ENCODE measurements at regions not wholly inside any gene's neighbourhood (a gene's known extent, or its start where the extent isn't known, plus 50 kb on each side); places are given as distances from the start of the nearest gene placed in this dataset.

- H3K36me3 ChIP-seq, result no peaks in the 10 kb centered on the region
- H3K4me1 ChIP-seq, result no peaks in the 10 kb centered on the region
- no peak for DNase-seq
- H3K27ac ChIP-seq, result no peak overlapping the region
- H3K4me3 ChIP-seq, result no peak overlapping the region
- 60 to 70% methylated on average over 2 of the region's 2 CpGs for WGBS, 2 donors
- TF ChIP-seq POLR2AphosphoS5 (IDR thresholded peaks at IDR 0.05) (no peak), POLR2A (IDR thresholded peaks at IDR 0.05) (no peak), EP300 (IDR thresholded peaks at IDR 0.05) (no peak), CTCF (IDR thresholded peaks at IDR 0.05) (no peak)
- H3K27me3 ChIP-seq, result no peaks in the 10 kb centered on the region
- no peaks in the 10 kb centered on the region for H3K9me3 ChIP-seq
- intact Hi-C loops (cut with DNase I), result no loop called here
These were observed 115.5 kb downstream of the MIS18A start for GRCh38 chr21:32163386-32163785.

- WGBS, 2 donors, result 70 to 71% methylated on average over 6 of the region's 6 CpGs
- DNase-seq, result no peak
- TF ChIP-seq CTCF (IDR thresholded peaks at IDR 0.05), result no peak
- no peak overlapping the region for H3K27ac ChIP-seq
- H3K27me3 ChIP-seq, result no peaks in the 10 kb centered on the region
- H3K4me3 ChIP-seq, result no peak overlapping the region
- H3K4me1 ChIP-seq, result no peaks in the 10 kb centered on the region
- no peaks in the 10 kb centered on the region for H3K36me3 ChIP-seq
- no peaks in the 10 kb centered on the region for H3K9me3 ChIP-seq
- intact Hi-C loops (cut with DNase I), result no loop called here
These were observed 116.0 kb downstream of the MIS18A start for GRCh38 chr21:32162727-32163320.

- Histone ChIP-seq H3K4me3 (no peak overlapping the region), H3K36me3 (no peaks in the 10 kb centered on the region), H3K9me3 (no peaks in the 10 kb centered on the region), H3K27ac (no peak overlapping the region), H3K27me3 (no peaks in the 10 kb centered on the region), H3K4me1 (no peaks in the 10 kb centered on the region)
- WGBS, 2 donors, result 79 to 83% methylated on average over 2 of the region's 2 CpGs
- intact Hi-C loops (cut with DNase I), result no loop called here
- TF ChIP-seq POLR2AphosphoS5 (IDR thresholded peaks at IDR 0.05) (no peak), EP300 (IDR thresholded peaks at IDR 0.05) (no peak), CTCF (IDR thresholded peaks at IDR 0.05) (no peak)
- no peak for DNase-seq
These were observed 123.6 kb downstream of the MIS18A start for GRCh38 chr21:32155226-32155625.

- TF ChIP-seq CTCF (IDR thresholded peaks at IDR 0.05), result no peak
- TF ChIP-seq EP300 (IDR thresholded peaks at IDR 0.05), result no peak
- TF ChIP-seq POLR2A (IDR thresholded peaks at IDR 0.05), result no peak
- Histone ChIP-seq H3K27ac (no peak overlapping the region), H3K36me3 (no peaks in the 10 kb centered on the region), H3K4me3 (no peak overlapping the region), H3K4me1 (no peaks in the 10 kb centered on the region), H3K27me3 (no peaks in the 10 kb centered on the region), H3K9me3 (peaks cover 0 to 4% (median 0%) of the 10 kb centered on the region in 4 donors)
- intact Hi-C loops (cut with DNase I), result no loop called here
- WGBS, 2 donors, result 21 to 61% methylated on average over 2 of the region's 2 CpGs
- DNase-seq, result no peak
These were observed 131.8 kb downstream of the MIS18A start for GRCh38 chr21:32147041-32147440.

GRCh38 chr21:32144851-32145250 lies 134.0 kb downstream of the MIS18A start:
- intact Hi-C loops (cut with DNase I), result no loop called here
- WGBS, 2 donors, result 89 to 93% methylated on average over 2 of the region's 2 CpGs
- DNase-seq, result no peak
- H3K27ac ChIP-seq, result no peak overlapping the region
- no peaks in the 10 kb centered on the region for H3K27me3 ChIP-seq
- H3K36me3 ChIP-seq, result no peaks in the 10 kb centered on the region
- H3K9me3 ChIP-seq, result peaks cover 0 to 4% (median 0%) of the 10 kb centered on the region in 4 donors
- H3K4me3 ChIP-seq, result no peak overlapping the region
- no peaks in the 10 kb centered on the region for H3K4me1 ChIP-seq
- TF ChIP-seq EP300 (IDR thresholded peaks at IDR 0.05) (no peak), POLR2AphosphoS5 (IDR thresholded peaks at IDR 0.05) (no peak), CTCF (IDR thresholded peaks at IDR 0.05) (no peak), POLR2A (IDR thresholded peaks at IDR 0.05) (no peak)
